ENCODE measurements at regions not wholly inside any gene's neighbourhood (a gene's known extent, or its start where the extent isn't known, plus 50 kb on each side); places are given as distances from the start of the nearest gene placed in this dataset.

GRCh38 chr18:47341678-47342077 lies 90.2 kb upstream of the SKOR2 start:
- H3K9ac ChIP-seq (replicated peaks; ENCODE audit: extremely low read depth, insufficient read depth, low read length), result no peak overlapping the region
- intact Hi-C loops (cut with micrococcal nuclease), result no loop called here
- ChIA-PET POLR2A (no interaction called here), CTCF (no interaction called here)
- no peak overlapping the region for H2AFZ ChIP-seq (ENCODE audit: low read depth, low read length)
- no peak overlapping the region for H3K4me3 ChIP-seq (replicated peaks in 1 of 3; ENCODE audit: insufficient read depth in 1 of 3, low read depth in 1 of 3, low read length in 3 of 3)
- DNase-seq (ENCODE audit: low read depth, low spot score), result no peak
- no peaks in the 10 kb centered on the region for H3K9me1 ChIP-seq (replicated peaks; ENCODE audit: control insufficient read depth, extremely low read depth, insufficient read depth, low read length)
- no peaks in the 10 kb centered on the region for H3K27me3 ChIP-seq (ENCODE audit: control insufficient read depth in 2 of 2, insufficient read depth in 2 of 2, low read length in 2 of 2)
- H3K9me3 ChIP-seq (replicated peaks; ENCODE audit: control insufficient read depth, insufficient read depth, low read length), result no peaks in the 10 kb centered on the region
- no TSS peak for BruUV-seq (replicated peaks)
- TF ChIP-seq POLR2A (IDR thresholded peaks at IDR 0.05; ENCODE audit: low read depth, low read length) (no peak), GATA2 (IDR thresholded peaks at IDR 0.05; ENCODE audit: insufficient read depth, insufficient read length, low read depth, low read length) (no peak), POLR2AphosphoS5 (IDR thresholded peaks at IDR 0.05; ENCODE audit: insufficient read depth, low read depth, low read length) (no peak), FOS (IDR thresholded peaks at IDR 0.05; ENCODE audit: borderline replicate concordance, insufficient read depth, low read length) (no peak)
- dilution Hi-C loops (cut with MboI; ENCODE audit: extremely low pct_ligation_motif_present, low sequenced_read_pairs), result no loop called here
- H3K36me3 ChIP-seq (ENCODE audit: control insufficient read depth in 2 of 2, extremely low read depth in 1 of 2, insufficient read depth in 2 of 2, low read length in 2 of 2), result no peaks in the 10 kb centered on the region
- no peaks in the 10 kb centered on the region for H3K4me1 ChIP-seq (ENCODE audit: control insufficient read depth, extremely low read depth, insufficient read depth, low read length)
- H3K27ac ChIP-seq (ENCODE audit: insufficient read depth, low read depth, low read length), result no peak overlapping the region
- FAIRE-seq, result no peak
- H3K4me2 ChIP-seq (ENCODE audit: insufficient read depth, low read length), result no peak overlapping the region
- H3K79me2 ChIP-seq (ENCODE audit: control insufficient read depth, insufficient read depth, low read length), result no peaks in the 10 kb centered on the region
- no peaks in the 10 kb centered on the region for H4K20me1 ChIP-seq (replicated peaks; ENCODE audit: control insufficient read depth, extremely low read depth, insufficient read depth, low read length)

DNA sequence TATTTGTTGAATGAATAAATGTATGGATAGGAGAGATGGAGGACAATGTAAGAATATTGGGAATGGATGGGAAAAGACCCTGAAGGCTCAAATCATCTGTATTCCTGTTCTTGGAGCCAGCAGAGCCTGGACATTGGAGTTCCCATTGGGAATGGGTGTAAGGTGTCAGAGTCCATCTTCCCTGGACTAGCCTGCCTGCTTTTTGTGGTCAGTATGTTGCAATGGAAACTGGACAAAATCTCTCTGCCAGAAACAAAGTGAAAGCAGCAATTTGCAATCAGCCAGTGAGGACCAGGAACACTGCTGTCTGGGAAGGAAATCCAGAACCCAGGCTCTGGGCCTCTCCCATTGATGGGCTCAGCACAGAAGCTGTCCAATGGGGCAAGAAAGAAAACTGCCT lies 83.5 kb upstream of the SKOR2 start:
- H3K27ac ChIP-seq (ENCODE audit: insufficient read depth, low read depth, low read length), result no peak overlapping the region
- no TSS peak for BruUV-seq (replicated peaks)
- no peaks in the 10 kb centered on the region for H3K9me1 ChIP-seq (replicated peaks; ENCODE audit: control insufficient read depth, extremely low read depth, insufficient read depth, low read length)
- no peak overlapping the region for H3K4me2 ChIP-seq (ENCODE audit: insufficient read depth, low read length)
- H3K9me3 ChIP-seq (replicated peaks; ENCODE audit: control insufficient read depth, insufficient read depth, low read length), result no peaks in the 10 kb centered on the region
- no peak overlapping the region for H3K9ac ChIP-seq (replicated peaks; ENCODE audit: extremely low read depth, insufficient read depth, low read length)
- H3K36me3 ChIP-seq (ENCODE audit: control insufficient read depth in 2 of 2, extremely low read depth in 1 of 2, insufficient read depth in 2 of 2, low read length in 2 of 2), result no peaks in the 10 kb centered on the region
- H3K4me3 ChIP-seq (replicated peaks in 1 of 3; ENCODE audit: insufficient read depth in 1 of 3, low read depth in 1 of 3, low read length in 3 of 3), result no peak overlapping the region
- FAIRE-seq, result no peak
- no peaks in the 10 kb centered on the region for H4K20me1 ChIP-seq (replicated peaks; ENCODE audit: control insufficient read depth, extremely low read depth, insufficient read depth, low read length)
- ChIA-PET POLR2A (no interaction called here), CTCF (no interaction called here)
- H2AFZ ChIP-seq (ENCODE audit: low read depth, low read length), result no peak overlapping the region
- TF ChIP-seq GATA2 (IDR thresholded peaks at IDR 0.05; ENCODE audit: insufficient read depth, insufficient read length, low read depth, low read length) (no peak), FOS (IDR thresholded peaks at IDR 0.05; ENCODE audit: borderline replicate concordance, insufficient read depth, low read length) (no peak), JUN (IDR thresholded peaks at IDR 0.05; ENCODE audit: borderline replicate concordance, insufficient read depth, insufficient read length, low read depth) (no peak), POLR2AphosphoS5 (IDR thresholded peaks at IDR 0.05; ENCODE audit: insufficient read depth, low read depth, low read length) (no peak), MYC (IDR thresholded peaks at IDR 0.05; ENCODE audit: low read depth, low read length) (no peak), MAX (IDR thresholded peaks at IDR 0.05; ENCODE audit: insufficient read depth, insufficient read length) (no peak), EZH2 (IDR thresholded peaks at IDR 0.05; ENCODE audit: borderline replicate concordance, low read depth, low read length, severe bottlenecking) (no peak), POLR2A (IDR thresholded peaks at IDR 0.05; ENCODE audit: low read depth, low read length) (no peak)
- TF ChIP-seq, protein P1, sequence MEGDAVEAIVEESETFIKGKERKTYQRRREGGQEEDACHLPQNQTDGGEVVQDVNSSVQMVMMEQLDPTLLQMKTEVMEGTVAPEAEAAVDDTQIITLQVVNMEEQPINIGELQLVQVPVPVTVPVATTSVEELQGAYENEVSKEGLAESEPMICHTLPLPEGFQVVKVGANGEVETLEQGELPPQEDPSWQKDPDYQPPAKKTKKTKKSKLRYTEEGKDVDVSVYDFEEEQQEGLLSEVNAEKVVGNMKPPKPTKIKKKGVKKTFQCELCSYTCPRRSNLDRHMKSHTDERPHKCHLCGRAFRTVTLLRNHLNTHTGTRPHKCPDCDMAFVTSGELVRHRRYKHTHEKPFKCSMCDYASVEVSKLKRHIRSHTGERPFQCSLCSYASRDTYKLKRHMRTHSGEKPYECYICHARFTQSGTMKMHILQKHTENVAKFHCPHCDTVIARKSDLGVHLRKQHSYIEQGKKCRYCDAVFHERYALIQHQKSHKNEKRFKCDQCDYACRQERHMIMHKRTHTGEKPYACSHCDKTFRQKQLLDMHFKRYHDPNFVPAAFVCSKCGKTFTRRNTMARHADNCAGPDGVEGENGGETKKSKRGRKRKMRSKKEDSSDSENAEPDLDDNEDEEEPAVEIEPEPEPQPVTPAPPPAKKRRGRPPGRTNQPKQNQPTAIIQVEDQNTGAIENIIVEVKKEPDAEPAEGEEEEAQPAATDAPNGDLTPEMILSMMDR (IDR thresholded peaks at IDR 0.05; ENCODE audit: extremely low read depth in 1 of 2, insufficient read depth in 1 of 2, low read depth in 1 of 2, low read length in 2 of 2), result no peak
- H3K79me2 ChIP-seq (ENCODE audit: control insufficient read depth, insufficient read depth, low read length), result no peaks in the 10 kb centered on the region
- DNase-seq (ENCODE audit: low read depth, low spot score), result no peak
- intact Hi-C loops (cut with micrococcal nuclease) (no loop called here), dilution Hi-C loops (cut with MboI; ENCODE audit: extremely low pct_ligation_motif_present, low sequenced_read_pairs) (no loop called here)
- H3K27me3 ChIP-seq (ENCODE audit: control insufficient read depth in 2 of 2, insufficient read depth in 2 of 2, low read length in 2 of 2), result no peaks in the 10 kb centered on the region
- no peaks in the 10 kb centered on the region for H3K4me1 ChIP-seq (ENCODE audit: control insufficient read depth, extremely low read depth, insufficient read depth, low read length)
